Chondrocyte (in vitro differentiated cells): ENCODE measurements at regions not wholly inside any gene's neighbourhood (a gene's known extent, or its start where the extent isn't known, plus 50 kb on each side); places are given as distances from the start of the nearest gene placed in this dataset.

Experiments used
- DNase-seq: peaks from one replicate; pipeline ENCODE4 v3.0.0; 2021; ENCODE audit warnings: mixed read lengths, low spot score
- H3K27ac Mint-ChIP-seq: one replicate; pipeline ENCODE4 v1.8.0; 2021; ENCODE audit warnings: mild to moderate bottlenecking, moderate library complexity, mixed read lengths; ENCODE audit not compliant: unreplicated experiment
- H3K27me3 Mint-ChIP-seq: 2 replicates; pipeline ENCODE4 v1.8.0; 2021; ENCODE audit warnings: low read depth, mixed read lengths
- H3K36me3 Mint-ChIP-seq: 2 replicates; pipeline ENCODE4 v1.8.0; 2021; ENCODE audit warnings: low read depth, mixed read lengths
- H3K4me1 Mint-ChIP-seq: 2 replicates; pipeline ENCODE4 v1.8.0; 2021; ENCODE audit warnings: low read depth, mild to moderate bottlenecking, mixed read lengths
- H3K4me3 Mint-ChIP-seq: one replicate; pipeline ENCODE4 v1.8.0; 2021; ENCODE audit warnings: mild to moderate bottlenecking, moderate library complexity, mixed read lengths; ENCODE audit not compliant: unreplicated experiment
- H3K9me3 Mint-ChIP-seq: 2 replicates; pipeline ENCODE4 v1.8.0; 2021; ENCODE audit warnings: low read depth, mixed read lengths
- TF ChIP-seq, protein P1 (sequence below): fragments of 200-600 bp; sonication (generic); IDR thresholded peaks from 2 replicates; pipeline ENCODE4 v1.5.0; 2021; ENCODE audit warnings: antibody characterized with exemption, mild to moderate bottlenecking, moderate library complexity

DNA sequence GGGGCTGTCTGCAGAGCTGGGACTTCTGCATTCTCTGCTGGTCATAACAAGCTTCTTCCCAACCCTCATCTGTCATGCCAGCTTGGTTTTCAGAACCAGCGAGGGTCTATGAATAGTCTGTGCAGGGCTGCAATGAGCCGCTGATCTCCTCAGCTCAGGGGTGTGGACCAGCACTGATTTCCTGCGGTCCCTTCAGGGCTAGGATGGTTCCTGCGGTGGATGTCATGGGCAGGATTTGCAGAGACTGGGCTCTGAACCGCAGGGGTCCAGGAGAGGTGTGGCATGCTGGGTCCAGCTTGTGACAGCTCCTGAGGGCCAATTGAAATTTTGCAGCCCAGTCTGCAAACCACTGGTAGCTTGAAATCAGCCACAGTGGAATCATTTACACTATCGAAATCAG, 188.2 kb upstream of the AGAP1 start:
- TF ChIP-seq, protein P1, sequence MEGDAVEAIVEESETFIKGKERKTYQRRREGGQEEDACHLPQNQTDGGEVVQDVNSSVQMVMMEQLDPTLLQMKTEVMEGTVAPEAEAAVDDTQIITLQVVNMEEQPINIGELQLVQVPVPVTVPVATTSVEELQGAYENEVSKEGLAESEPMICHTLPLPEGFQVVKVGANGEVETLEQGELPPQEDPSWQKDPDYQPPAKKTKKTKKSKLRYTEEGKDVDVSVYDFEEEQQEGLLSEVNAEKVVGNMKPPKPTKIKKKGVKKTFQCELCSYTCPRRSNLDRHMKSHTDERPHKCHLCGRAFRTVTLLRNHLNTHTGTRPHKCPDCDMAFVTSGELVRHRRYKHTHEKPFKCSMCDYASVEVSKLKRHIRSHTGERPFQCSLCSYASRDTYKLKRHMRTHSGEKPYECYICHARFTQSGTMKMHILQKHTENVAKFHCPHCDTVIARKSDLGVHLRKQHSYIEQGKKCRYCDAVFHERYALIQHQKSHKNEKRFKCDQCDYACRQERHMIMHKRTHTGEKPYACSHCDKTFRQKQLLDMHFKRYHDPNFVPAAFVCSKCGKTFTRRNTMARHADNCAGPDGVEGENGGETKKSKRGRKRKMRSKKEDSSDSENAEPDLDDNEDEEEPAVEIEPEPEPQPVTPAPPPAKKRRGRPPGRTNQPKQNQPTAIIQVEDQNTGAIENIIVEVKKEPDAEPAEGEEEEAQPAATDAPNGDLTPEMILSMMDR, result no peak
- Mint-ChIP-seq H3K4me1 (peaks cover 4% of the 10 kb centered on the region), H3K9me3 (peaks cover 3% of the 10 kb centered on the region), H3K4me3 (no peak overlapping the region), H3K27ac (no peak overlapping the region), H3K36me3 (no peaks in the 10 kb centered on the region), H3K27me3 (peaks cover 42% of the 10 kb centered on the region)
- DNase-seq, result no peak

DNA sequence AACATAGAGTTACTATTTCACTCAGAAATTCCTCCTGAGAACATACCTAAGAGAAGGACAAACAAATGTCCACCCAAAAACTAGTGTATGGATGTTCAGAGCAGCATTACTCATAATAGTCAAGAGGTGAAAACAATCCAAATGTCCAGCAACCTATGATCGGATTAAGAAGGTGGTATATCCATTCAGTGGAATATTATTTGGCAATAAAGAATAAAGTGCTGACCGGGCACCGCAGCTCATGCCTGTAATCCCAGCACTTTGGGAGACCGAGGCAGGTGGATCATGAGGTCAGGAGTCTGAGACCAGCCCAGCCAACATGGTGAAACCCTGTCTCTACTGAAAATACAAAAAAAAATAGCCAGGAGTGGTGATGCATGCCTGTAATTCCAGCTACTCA, 182.8 kb upstream of the AGAP1 start:
- H3K9me3 Mint-ChIP-seq, result peaks cover 7% of the 10 kb centered on the region
- peaks cover 16% of the 10 kb centered on the region for H3K27me3 Mint-ChIP-seq
- no peaks in the 10 kb centered on the region for H3K36me3 Mint-ChIP-seq
- TF ChIP-seq, protein P1, result no peak
- H3K4me1 Mint-ChIP-seq, result no peaks in the 10 kb centered on the region
- no peak overlapping the region for H3K4me3 Mint-ChIP-seq
- DNase-seq, result no peak
- no peak overlapping the region for H3K27ac Mint-ChIP-seq

DNA sequence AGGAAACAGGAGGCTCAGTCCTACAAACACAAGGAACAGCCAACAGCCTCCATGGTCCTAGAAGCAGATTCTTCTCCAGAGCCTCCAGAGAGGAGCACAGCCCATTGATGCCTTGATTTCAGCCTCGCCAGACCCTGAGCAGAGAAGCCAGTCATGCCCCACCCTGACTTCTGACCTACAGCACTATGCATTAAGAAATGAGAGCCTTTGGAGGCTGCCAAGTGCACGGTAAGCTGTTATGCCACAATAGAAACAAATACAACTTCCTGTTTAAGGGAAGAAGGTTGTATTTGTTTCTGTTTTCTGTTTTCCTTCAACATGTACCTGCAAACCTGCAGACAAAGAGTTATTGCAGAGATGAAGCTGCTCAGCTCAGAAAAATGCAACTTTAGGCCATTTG, 181.3 kb upstream of the AGAP1 start:
- no peaks in the 10 kb centered on the region for H3K4me1 Mint-ChIP-seq
- TF ChIP-seq, protein P1, result no peak
- peaks cover 7% of the 10 kb centered on the region for H3K9me3 Mint-ChIP-seq
- H3K27ac Mint-ChIP-seq, result no peak overlapping the region
- no peaks in the 10 kb centered on the region for H3K36me3 Mint-ChIP-seq
- peaks cover 8% of the 10 kb centered on the region for H3K27me3 Mint-ChIP-seq
- no peak overlapping the region for H3K4me3 Mint-ChIP-seq
- no peak for DNase-seq

DNA sequence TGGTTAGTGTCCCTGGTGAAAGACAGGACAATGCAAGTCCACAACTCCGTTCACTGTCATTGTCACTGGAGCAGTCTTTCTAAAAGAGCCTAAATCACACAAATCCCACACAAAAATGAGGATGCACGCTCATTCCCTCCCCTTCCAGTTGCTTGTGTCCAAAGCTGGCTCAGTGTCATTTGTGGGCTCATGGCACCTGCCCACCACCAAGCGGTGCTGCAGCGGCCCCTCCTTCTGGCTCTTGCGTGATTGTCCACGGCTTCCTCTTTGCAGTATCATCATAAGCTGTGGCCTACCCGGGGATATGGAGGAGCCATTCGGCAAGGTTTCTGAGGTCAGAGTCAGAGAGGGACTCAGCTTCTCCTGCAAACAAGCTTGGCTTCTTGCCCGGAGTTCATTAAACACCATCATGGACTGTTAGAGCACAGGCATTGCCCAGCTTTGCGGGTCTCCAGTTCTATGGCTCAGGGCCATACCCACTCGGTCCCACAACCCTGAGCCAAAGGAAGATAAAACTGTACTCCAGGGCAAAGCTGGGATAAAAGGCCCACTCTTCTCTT, 179.4 kb upstream of the AGAP1 start:
- TF ChIP-seq, protein P1, result no peak
- Mint-ChIP-seq H3K27me3 (peaks cover 5% of the 10 kb centered on the region), H3K36me3 (no peaks in the 10 kb centered on the region), H3K4me3 (no peak overlapping the region), H3K9me3 (peaks cover 7% of the 10 kb centered on the region), H3K4me1 (no peaks in the 10 kb centered on the region), H3K27ac (no peak overlapping the region)
- DNase-seq, result no peak

DNA sequence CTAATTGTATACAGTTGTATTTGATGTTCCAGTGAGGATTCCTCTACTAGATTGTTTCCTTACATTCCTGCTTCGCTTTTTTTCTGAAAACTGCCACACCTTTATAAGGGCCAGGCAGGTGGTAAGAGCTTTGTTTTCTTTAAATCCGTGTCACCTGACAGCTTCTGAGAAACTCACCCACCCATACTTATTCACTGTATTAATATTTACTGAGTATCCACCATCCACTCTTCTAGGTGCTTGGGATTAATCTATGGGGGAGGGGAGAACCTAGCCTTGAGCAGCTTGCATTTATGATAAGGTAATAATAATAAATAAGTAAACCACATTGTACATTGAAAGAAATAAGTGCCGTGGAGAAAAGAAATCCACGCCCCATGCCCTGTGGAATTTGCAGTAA, 174.7 kb upstream of the AGAP1 start:
- Mint-ChIP-seq H3K27me3 (peaks cover 18% of the 10 kb centered on the region), H3K9me3 (no peaks in the 10 kb centered on the region), H3K27ac (no peak overlapping the region), H3K36me3 (no peaks in the 10 kb centered on the region), H3K4me3 (no peak overlapping the region), H3K4me1 (no peaks in the 10 kb centered on the region)
- TF ChIP-seq, protein P1, result no peak
- no peak for DNase-seq
